ENCODE measurements at regions not wholly inside any gene's neighbourhood (a gene's known extent, or its start where the extent isn't known, plus 50 kb on each side); places are given as distances from the start of the nearest gene placed in this dataset.

GRCh38 chr16:74123195-74123594 is 173.4 kb upstream of the PSMD7 start:
- in situ Hi-C loops (cut with HindIII; ENCODE audit: extremely low pct_ligation_motif_present, low pct_unique_long_range_greater_than_20kb) (no loop called here), intact Hi-C loops (cut with micrococcal nuclease; ENCODE audit: unreplicated experiment) (no loop called here)
- BruUV-seq (replicated peaks) = no TSS peak
- H3K4me3 ChIP-seq (replicated peaks in 1 of 3; ENCODE audit: insufficient read depth in 1 of 3, low read depth in 2 of 3, low read length in 3 of 3) = no peak overlapping the region
- H3K4me2 ChIP-seq (ENCODE audit: low read depth, low read length) = no peak overlapping the region
- ChIA-PET POLR2A (no interaction called here), CTCF (ENCODE audit: low intra/inter-chr PET ratio, low total read pairs) (no interaction called here)
- DNase-seq (ENCODE audit: low spot score) (no peak), ATAC-seq (no peak), FAIRE-seq (no peak)
- H3K9me3 ChIP-seq (ENCODE audit: low read length) = no peaks in the 10 kb centered on the region
- H3K27ac ChIP-seq (ENCODE audit: extremely low read length, insufficient read depth, low read length) = no peak overlapping the region
- H3K27me3 ChIP-seq (ENCODE audit: control insufficient read depth in 1 of 2, insufficient read depth in 2 of 2, low read length in 2 of 2) = no peaks in the 10 kb centered on the region
- TF ChIP-seq CREB1 (IDR thresholded peaks at IDR 0.05) (peak; percentile 52), CREB1 (CRISPR knock-in tag; IDR thresholded peaks at IDR 0.05) (no peak), ZNF232 (CRISPR knock-in tag; IDR thresholded peaks at IDR 0.05; ENCODE audit: borderline replicate concordance) (no peak), ATF7 (IDR thresholded peaks at IDR 0.05) (peak; percentile 91), ATF7 (CRISPR knock-in tag; IDR thresholded peaks at IDR 0.05) (no peak)
- H4K20me1 ChIP-seq (ENCODE audit: insufficient read depth, low read length) = no peaks in the 10 kb centered on the region
- no peaks in the 10 kb centered on the region for H3K36me3 ChIP-seq (replicated peaks in 1 of 2; ENCODE audit: control insufficient read depth in 1 of 2, insufficient read depth in 2 of 2, low read length in 2 of 2)
- no peak overlapping the region for H3K9ac ChIP-seq (ENCODE audit: insufficient read depth, low read depth, low read length)
- no peak overlapping the region for H2AFZ ChIP-seq (ENCODE audit: low read length)
- 3% methylated on average over 4 of the region's 4 CpGs for WGBS (ENCODE audit: low lambda C conversion rate)
- H3K4me1 ChIP-seq (ENCODE audit: insufficient read depth, low read length) = no peaks in the 10 kb centered on the region
- no peaks in the 10 kb centered on the region for H3K79me2 ChIP-seq (ENCODE audit: insufficient read depth, low read length)

DNA sequence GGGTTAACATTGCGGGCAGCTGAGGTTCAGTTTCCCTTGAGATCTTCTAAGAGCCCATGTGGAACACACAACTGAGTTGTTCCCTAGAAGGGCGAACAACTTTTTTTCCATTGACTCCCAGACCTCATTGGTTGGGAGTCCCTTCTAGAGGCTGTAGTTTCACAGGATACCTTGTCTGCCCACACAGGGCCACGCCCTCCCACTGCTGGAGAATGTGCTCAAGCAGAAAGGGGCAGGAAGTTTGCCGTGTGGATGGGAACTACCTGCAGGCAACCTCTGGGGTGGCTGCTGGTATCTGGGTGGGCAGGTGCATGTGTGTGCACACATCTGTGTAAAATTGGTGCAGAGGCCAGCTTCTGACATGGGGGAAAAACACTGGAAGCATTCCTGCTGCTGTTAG is 178.8 kb upstream of the PSMD7 start:
- no peak for FAIRE-seq
- Histone ChIP-seq H3K9me3 (ENCODE audit: low read length) (no peaks in the 10 kb centered on the region), H3K27me3 (ENCODE audit: control insufficient read depth in 1 of 2, insufficient read depth in 2 of 2, low read length in 2 of 2) (no peaks in the 10 kb centered on the region; a peak in 1 of 5 replicates), H3K4me3 (replicated peaks in 1 of 3; ENCODE audit: insufficient read depth in 1 of 3, low read depth in 2 of 3, low read length in 3 of 3) (no peak overlapping the region), H3K4me1 (ENCODE audit: insufficient read depth, low read length) (no peaks in the 10 kb centered on the region), H2AFZ (ENCODE audit: low read length) (no peak overlapping the region), H3K27ac (ENCODE audit: extremely low read length, insufficient read depth, low read length) (no peak overlapping the region), H4K20me1 (ENCODE audit: insufficient read depth, low read length) (no peaks in the 10 kb centered on the region), H3K4me2 (ENCODE audit: low read depth, low read length) (no peak overlapping the region), H3K79me2 (ENCODE audit: insufficient read depth, low read length) (no peaks in the 10 kb centered on the region), H3K9ac (ENCODE audit: insufficient read depth, low read depth, low read length) (no peak overlapping the region), H3K36me3 (replicated peaks in 1 of 2; ENCODE audit: control insufficient read depth in 1 of 2, insufficient read depth in 2 of 2, low read length in 2 of 2) (no peaks in the 10 kb centered on the region)
- no peak for ATAC-seq
- ChIA-PET POLR2A (no interaction called here), CTCF (ENCODE audit: low intra/inter-chr PET ratio, low total read pairs) (no interaction called here)
- BruUV-seq (replicated peaks) = no TSS peak
- WGBS (ENCODE audit: low lambda C conversion rate) = 19% methylated on average over 4 of the region's 4 CpGs
- in situ Hi-C loops (cut with HindIII; ENCODE audit: extremely low pct_ligation_motif_present, low pct_unique_long_range_greater_than_20kb) = no loop called here
- no peak for DNase-seq (ENCODE audit: low spot score)
- intact Hi-C loops (cut with micrococcal nuclease; ENCODE audit: unreplicated experiment) = no loop called here
- no peak for TF ChIP-seq NFKBIZ (CRISPR knock-in tag; IDR thresholded peaks at IDR 0.05)
- no peak for TF ChIP-seq ZNF281 (CRISPR knock-in tag; IDR thresholded peaks at IDR 0.05; ENCODE audit: borderline replicate concordance)
- no peak for TF ChIP-seq ZBTB3 (CRISPR knock-in tag; IDR thresholded peaks at IDR 0.05; ENCODE audit: borderline replicate concordance, low read depth)
- no peak for TF ChIP-seq MYNN (CRISPR knock-in tag; IDR thresholded peaks at IDR 0.05; ENCODE audit: low read depth)
- no peak for TF ChIP-seq ZNF557 (CRISPR knock-in tag; IDR thresholded peaks at IDR 0.05)
- no peak for TF ChIP-seq ZKSCAN8 (CRISPR knock-in tag; IDR thresholded peaks at IDR 0.05; ENCODE audit: borderline replicate concordance)

Data from HepG2 (cell line).